ENCODE measurements at regions not wholly inside any gene's neighbourhood (a gene's known extent, or its start where the extent isn't known, plus 50 kb on each side); places are given as distances from the start of the nearest gene placed in this dataset.

GRCh38 chr1:68291688-68292384 lies 59.5 kb upstream of the WLS start:
- DNase-seq: peak; percentile 42

GRCh38 chr1:68287241-68287640 lies 54.9 kb upstream of the WLS start:
- no peak for DNase-seq

GRCh38 chr1:68285046-68285445 lies 52.7 kb upstream of the WLS start:
- no peak for DNase-seq

- no peak for DNase-seq
Measured at GRCh38 chr1:68281946-68282615, 49.8 kb upstream of the WLS start.
